AG10803 (cell line): ENCODE measurements at regions not wholly inside any gene's neighbourhood (a gene's known extent, or its start where the extent isn't known, plus 50 kb on each side); places are given as distances from the start of the nearest gene placed in this dataset.

ENCODE experiments used
- DNase-seq: peaks from one replicate; pipeline ENCODE4 v3.0.0; 2010; ENCODE audit warnings: low read depth
- H3K4me3 ChIP-seq: 2 replicates; pipeline ENCODE4 v1.5.1; 2011; ENCODE audit warnings: mild to moderate bottlenecking, low read length, control low read depth
- CTCF ChIP-seq: conservative IDR thresholded peaks from 2 replicates; pipeline ENCODE4 v1.5.1; 2011; ENCODE audit warnings: mild to moderate bottlenecking, low read length, control low read depth, inconsistent platforms

GRCh38 chr4:59063015-59063720 lies 1953.0 kb upstream of the IGFBP7 start:
- no peak for DNase-seq

GRCh38 chr4:59068722-59069418 lies 1958.7 kb upstream of the IGFBP7 start:
- no peak for TF ChIP-seq CTCF
- H3K4me3 ChIP-seq = no peak overlapping the region
- no peak for DNase-seq

More at GRCh38 chr4:59063015-59063720, 1953.0 kb upstream of the IGFBP7 start:
- no peak for TF ChIP-seq CTCF
- H3K4me3 ChIP-seq = no peak overlapping the region

GRCh38 chr4:59086410-59086809 lies 1976.2 kb upstream of the IGFBP7 start:
- H3K4me3 ChIP-seq = no peak overlapping the region
- no peak for DNase-seq
- TF ChIP-seq CTCF = no peak

- DNase-seq = no peak
- H3K4me3 ChIP-seq = no peak overlapping the region
- no peak for TF ChIP-seq CTCF
Observed at GRCh38 chr4:59091146-59092142, 1981.3 kb upstream of the IGFBP7 start.

GRCh38 chr4:59094505-59094904 lies 1984.3 kb upstream of the IGFBP7 start:
- no peak for DNase-seq
- no peak for TF ChIP-seq CTCF
- H3K4me3 ChIP-seq = no peak overlapping the region

GRCh38 chr4:59102311-59102710 lies 1992.1 kb upstream of the IGFBP7 start:
- no peak for TF ChIP-seq CTCF
- DNase-seq = no peak
- no peak overlapping the region for H3K4me3 ChIP-seq
